K562 (cell line): ENCODE measurements at regions not wholly inside any gene's neighbourhood (a gene's known extent, or its start where the extent isn't known, plus 50 kb on each side); places are given as distances from the start of the nearest gene placed in this dataset.

Source experiments
- ATAC-seq: fragments of 200-7000 bp; cut with Tn5 transposase; 3 replicates; pipeline ENCODE4 v1.9.1; 2020; ENCODE audit warnings: moderate library complexity
- BruUV-seq: library from RNA; stranded (reverse); fragments of 400-500 nt; replicated peaks from 2 replicates; lab custom pipeline; 2021; lab: Mats Ljungman, UMichigan
- CTCF ChIA-PET: fragments of 300-600 bp; formaldehyde crosslinking; extraction: SDS; loops from one replicate; lab custom pipeline; 2021; ENCODE audit warnings: low intra/inter-chr PET ratio; lab: Yijun Ruan, JAX
- POLR2A ChIA-PET: fragments of 300-600, 350-650 bp; sonication (Branson Sonifier 250); formaldehyde crosslinking; extraction: SDS; loops from one replicate; lab custom pipeline; 2021; ENCODE audit warnings: antibody characterized with exemption, inconsistent platforms; lab: Yijun Ruan, JAX
- DNase-seq, 4 experiments: peaks; one replicate each; pipeline versions ENCODE4 v3.0.0 to v3.0.0-alpha.2; 2011 to 2018; ENCODE audit warnings: low spot score in 3 of 4, mixed read lengths in 3 of 4; ENCODE audit errors: extremely low read depth in 1 of 4
- FAIRE-seq: peaks from 2 replicates; lab custom pipeline; 2011; peaks lifted over from hg19 to GRCh38; lab: Jason Lieb, UNC
- H2AFZ ChIP-seq: 2 replicates; pipeline ENCODE4 v1.6.0; 2011; ENCODE audit warnings: low read depth, low read length, control low read depth, inconsistent platforms
- H3K27ac ChIP-seq: fragments of 200-600 bp; 3 replicates; pipeline ENCODE4 v1.8.0; 2011; ENCODE audit warnings: low read depth, mild to moderate bottlenecking, control low read depth, inconsistent platforms, low read length, moderate library complexity, mixed read lengths; ENCODE audit errors: extremely low read depth
- H3K27me3 ChIP-seq, 2 experiments: fragments of 300-600 bp in 1 of 2; 2 replicates in 1 of 2; 3 replicates in 1 of 2; pipeline versions ENCODE4 v1.6.0 to v1.8.0; 2011; ENCODE audit warnings: inconsistent platforms in 2 of 2, low read length in 2 of 2, mild to moderate bottlenecking in 1 of 2, mixed read lengths in 1 of 2, moderate library complexity in 1 of 2; ENCODE audit not compliant: control insufficient read depth in 2 of 2, insufficient read depth in 2 of 2
- H3K36me3 ChIP-seq: fragments of 300-600 bp; 3 replicates; pipeline ENCODE4 v1.8.0; 2011; ENCODE audit warnings: mild to moderate bottlenecking, low read length, inconsistent platforms; ENCODE audit not compliant: control insufficient read depth, insufficient read depth
- H3K4me1 ChIP-seq, 2 experiments: fragments of 200-600 bp in 1 of 2; replicated peaks in 1 of 2; 2 replicates in 1 of 2; 3 replicates in 1 of 2; pipeline versions ENCODE4 v1.5.1 to v1.8.0; 2011; ENCODE audit warnings: inconsistent platforms in 2 of 2, low read length in 2 of 2, mild to moderate bottlenecking in 1 of 2, mixed read lengths in 1 of 2, moderate library complexity in 1 of 2; ENCODE audit not compliant: control insufficient read depth in 2 of 2, insufficient read depth in 2 of 2
- H3K4me2 ChIP-seq: 2 replicates; pipeline ENCODE4 v1.6.1; 2011; ENCODE audit warnings: low read length, control low read depth, inconsistent platforms, mixed read lengths; ENCODE audit not compliant: insufficient read depth
- H3K4me3 ChIP-seq: fragments of 200-600 bp; sonication (generic), shearing (Covaris generic); 2 replicates; pipeline ENCODE4 v1.5.1; 2016; ENCODE audit warnings: control low read depth, inconsistent platforms
- H3K79me2 ChIP-seq: fragments of 200-600 bp; 3 replicates; pipeline ENCODE4 v1.8.0; 2011; ENCODE audit warnings: low read length, inconsistent platforms; ENCODE audit not compliant: control insufficient read depth, insufficient read depth
- H3K9ac ChIP-seq, 2 experiments: 2 replicates each; pipeline versions ENCODE4 v1.6.0 to v1.6.1; 2011; ENCODE audit warnings: low read depth in 2 of 2, low read length in 2 of 2, control low read depth in 1 of 2, inconsistent platforms in 1 of 2, mild to moderate bottlenecking in 1 of 2, mixed read lengths in 1 of 2; ENCODE audit not compliant: insufficient read depth in 1 of 2
- H3K9me1 ChIP-seq: one replicate; pipeline ENCODE4 v1.6.0; 2011; ENCODE audit warnings: inconsistent platforms, mild to moderate bottlenecking, low read length, moderate library complexity; ENCODE audit not compliant: control insufficient read depth, insufficient read depth
- H3K9me3 ChIP-seq: replicated peaks from 2 replicates; pipeline ENCODE4 v1.5.1; 2011; ENCODE audit warnings: low read depth, low read length, inconsistent platforms; ENCODE audit not compliant: control insufficient read depth, insufficient read depth
- H4K20me1 ChIP-seq: replicated peaks from 2 replicates; pipeline ENCODE4 v1.6.1; 2011; ENCODE audit warnings: low read length, inconsistent platforms, mixed read lengths; ENCODE audit not compliant: control insufficient read depth, insufficient read depth
- GATAD2B ChIP-seq: fragments of 450-650 bp; IDR thresholded peaks from 2 replicates; pipeline ENCODE4 v1.6.1; 2017; ENCODE audit warnings: mild to moderate bottlenecking, borderline replicate concordance
- GTF2A2 ChIP-seq: IDR thresholded peaks from 2 replicates; pipeline ENCODE4 v1.6.1; 2016; ENCODE audit warnings: mild to moderate bottlenecking, missing genetic modification characterization, missing compliant biosample characterization
- HCFC1 ChIP-seq: IDR thresholded peaks from 2 replicates; pipeline ENCODE4 v1.6.1; 2012; ENCODE audit warnings: low read depth, low read length, improper control_type of control experiment
- HMG20B ChIP-seq: fragments of 250-450 bp; sonication (Bioruptor Pico); IDR thresholded peaks from 2 replicates; pipeline ENCODE4 v1.5.0; 2021; ENCODE audit warnings: mild to moderate bottlenecking
- KLF6 ChIP-seq: fragments of 250-450 bp; sonication (Bioruptor Pico); IDR thresholded peaks from 2 replicates; pipeline ENCODE4 v1.4.0; 2020; ENCODE audit warnings: mild to moderate bottlenecking, moderate library complexity, borderline replicate concordance
- MNT ChIP-seq, 2 experiments: fragments of 450-650 bp; conservative IDR thresholded peaks; 2 replicates each; pipeline ENCODE4 v1.6.1; 2017; ENCODE audit warnings: mild to moderate bottlenecking in 2 of 2, moderate library complexity in 2 of 2
- NR4A1 ChIP-seq, 2 experiments: fragments of 250-450 bp in 1 of 2; fragments of 450-650 bp in 1 of 2; sonication (Bioruptor Pico) in 1 of 2; IDR thresholded peaks; 2 replicates each; pipeline versions ENCODE4 v1.4.0 to v1.6.1; 2016 to 2020; ENCODE audit warnings: mild to moderate bottlenecking in 2 of 2, missing compliant biosample characterization in 1 of 2, missing genetic modification characterization in 1 of 2, moderate library complexity in 1 of 2
- PML ChIP-seq: IDR thresholded peaks from 2 replicates; pipeline ENCODE4 v1.6.1; 2012; ENCODE audit warnings: low read length, inconsistent platforms
- RBBP5 ChIP-seq: fragments of 200-600 bp; sonication (generic); IDR thresholded peaks from 2 replicates; pipeline ENCODE4 v1.6.1; 2012; ENCODE audit warnings: borderline replicate concordance, mild to moderate bottlenecking, low read length, control low read depth, inconsistent platforms; ENCODE audit not compliant: insufficient read depth, poor library complexity, severe bottlenecking
- RFX5 ChIP-seq: IDR thresholded peaks from 2 replicates; pipeline ENCODE4 v1.6.1; 2011; ENCODE audit warnings: low read depth, mild to moderate bottlenecking, improper control_type of control experiment, low read length
- RUNX1 ChIP-seq: sonication (generic); IDR thresholded peaks from 2 replicates; pipeline ENCODE4 v1.6.1; 2016; ENCODE audit warnings: antibody characterized with exemption, low read depth
- SFPQ ChIP-seq: fragments of 200-400 bp; formaldehyde crosslinking; IDR thresholded peaks from 2 replicates; pipeline ENCODE4 v1.6.1; 2017; ENCODE audit warnings: mild to moderate bottlenecking, low read depth, low read length, moderate library complexity
- SMAD3 ChIP-seq: fragments of 450-650 bp; formaldehyde crosslinking; conservative IDR thresholded peaks from 2 replicates; pipeline ENCODE4 v1.4.0; 2020; ENCODE audit warnings: mild to moderate bottlenecking
- SP2 ChIP-seq: IDR thresholded peaks from 2 replicates; pipeline ENCODE4 v1.6.1; 2011; ENCODE audit warnings: mild to moderate bottlenecking, low read depth, low read length, moderate library complexity; ENCODE audit not compliant: poor library complexity, severe bottlenecking; ENCODE audit errors: extremely low read depth
- STAG1 ChIP-seq: sonication (generic); formaldehyde crosslinking; IDR thresholded peaks from 2 replicates; pipeline ENCODE4 v1.5.0; 2020; ENCODE audit warnings: missing genetic modification reagents, borderline replicate concordance
- ZBTB12 ChIP-seq: fragments of 250-450 bp; sonication (Bioruptor Pico); IDR thresholded peaks from 2 replicates; pipeline ENCODE4 v1.4.0; 2020
- ZKSCAN8 ChIP-seq: fragments of 200-800 bp; sonication (Bioruptor generic); IDR thresholded peaks from 2 replicates; pipeline ENCODE4 v1.6.1; 2016; ENCODE audit warnings: missing genetic modification characterization, missing compliant biosample characterization
- WGBS: fragments of 100-300 bp; shearing (Covaris generic); methylation state at CpG from one replicate; pipeline ENCODE4 v1.1.6; 2016; ENCODE audit warnings: low coverage, mixed read lengths; ENCODE audit not compliant: insufficient coverage; ENCODE audit errors: missing lambda C conversion rate; 5-methylcytosine and 5-hydroxymethylcytosine counted together
- in situ Hi-C: fragments of 300-500 bp; cut with MboI; formaldehyde crosslinking; loops from 4 replicates; pipeline ENCODE4 v1.15.0; 2018; ENCODE audit warnings: inconsistent platforms, mixed read lengths
- intact Hi-C: fragments of 100-400 bp; cut with micrococcal nuclease; formaldehyde crosslinking; loops from 2 replicates; pipeline ENCODE4 v1.14.2; 2022

GRCh38 chrX:7307720-7308119 lies 159.8 kb upstream of the PUDP start (continued):
- no peak for TF ChIP-seq MNT (conservative IDR thresholded peaks at IDR 0.05)
- no peak for TF ChIP-seq GATAD2B
- TF ChIP-seq ZKSCAN8 (CRISPR knock-in tag): no peak

GRCh38 chrX:7294483-7294882 lies 146.5 kb upstream of the PUDP start:
- ChIA-PET CTCF (no interaction called here), POLR2A (no interaction called here)
- intact Hi-C loops (no loop called here), in situ Hi-C loops (no loop called here)
- no peak overlapping the region for H3K4me2 ChIP-seq
- BruUV-seq: no TSS peak
- H4K20me1 ChIP-seq: no peaks in the 10 kb centered on the region
- DNase-seq: no peak
- no peak overlapping the region for H3K9ac ChIP-seq
- no peaks in the 10 kb centered on the region for H3K4me1 ChIP-seq
- no peak overlapping the region for H2AFZ ChIP-seq
- no peaks in the 10 kb centered on the region for H3K27me3 ChIP-seq
- H3K79me2 ChIP-seq: no peaks in the 10 kb centered on the region
- H3K9me3 ChIP-seq: no peaks in the 10 kb centered on the region
- no peak overlapping the region for H3K4me3 ChIP-seq
- no peak for ATAC-seq
- no peak for FAIRE-seq
- 0% methylated on average over 1 of the region's 1 CpG for WGBS
- no peak overlapping the region for H3K27ac ChIP-seq
- no peaks in the 10 kb centered on the region for H3K36me3 ChIP-seq
- no peaks in the 10 kb centered on the region for H3K9me1 ChIP-seq
- TF ChIP-seq SP2 (no peak), SFPQ (no peak), RUNX1 (no peak), ZBTB12 (CRISPR knock-in tag) (no peak), RBBP5 (no peak), NR4A1 (CRISPR knock-in tag; IDR thresholded peaks at IDR 0.05) (no peak), NR4A1 (tag; IDR thresholded peaks at IDR 0.05) (no peak), HMG20B (CRISPR knock-in tag) (no peak), SMAD3 (CRISPR knock-in tag) (no peak), STAG1 (CRISPR knock-in tag) (no peak), GTF2A2 (tag) (no peak), KLF6 (CRISPR knock-in tag) (no peak), RFX5 (no peak), PML (no peak), HCFC1 (no peak)
